ENCODE measurements at regions not wholly inside any gene's neighbourhood (a gene's known extent, or its start where the extent isn't known, plus 50 kb on each side); places are given as distances from the start of the nearest gene placed in this dataset.

DNA sequence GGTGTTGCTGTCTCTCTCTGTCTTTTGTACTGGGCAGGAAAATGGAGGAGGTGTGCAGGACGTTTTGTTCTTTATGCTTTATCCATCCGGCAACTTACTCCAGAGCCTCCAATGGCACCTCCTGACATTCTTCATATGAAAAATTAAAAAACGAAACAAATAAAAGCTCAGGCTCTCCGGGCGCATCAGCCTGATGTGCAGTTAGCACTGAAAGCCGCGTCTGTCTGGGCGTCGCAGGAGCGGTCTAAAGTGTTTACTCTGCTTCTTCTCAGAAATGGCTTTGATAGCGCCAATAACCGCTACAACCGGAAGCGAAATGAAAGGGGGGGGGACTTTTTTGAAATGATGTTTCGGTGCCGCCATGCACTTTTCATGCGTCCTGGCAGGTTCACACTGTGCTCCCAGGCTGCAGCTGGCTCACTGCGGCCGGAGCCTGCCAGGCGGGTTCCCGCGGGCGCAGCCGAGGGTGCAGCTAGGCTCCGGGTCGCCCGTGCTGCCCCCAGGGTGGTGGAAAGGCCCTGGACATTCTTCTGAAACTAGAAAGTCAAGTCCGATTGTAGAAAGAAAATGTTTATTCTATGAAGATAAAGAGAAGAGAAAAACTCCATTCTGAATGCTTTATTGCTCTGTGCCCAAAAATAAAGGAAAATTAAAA, 407.7 kb upstream of the IRX1 start:
- TF ChIP-seq, protein P1, sequence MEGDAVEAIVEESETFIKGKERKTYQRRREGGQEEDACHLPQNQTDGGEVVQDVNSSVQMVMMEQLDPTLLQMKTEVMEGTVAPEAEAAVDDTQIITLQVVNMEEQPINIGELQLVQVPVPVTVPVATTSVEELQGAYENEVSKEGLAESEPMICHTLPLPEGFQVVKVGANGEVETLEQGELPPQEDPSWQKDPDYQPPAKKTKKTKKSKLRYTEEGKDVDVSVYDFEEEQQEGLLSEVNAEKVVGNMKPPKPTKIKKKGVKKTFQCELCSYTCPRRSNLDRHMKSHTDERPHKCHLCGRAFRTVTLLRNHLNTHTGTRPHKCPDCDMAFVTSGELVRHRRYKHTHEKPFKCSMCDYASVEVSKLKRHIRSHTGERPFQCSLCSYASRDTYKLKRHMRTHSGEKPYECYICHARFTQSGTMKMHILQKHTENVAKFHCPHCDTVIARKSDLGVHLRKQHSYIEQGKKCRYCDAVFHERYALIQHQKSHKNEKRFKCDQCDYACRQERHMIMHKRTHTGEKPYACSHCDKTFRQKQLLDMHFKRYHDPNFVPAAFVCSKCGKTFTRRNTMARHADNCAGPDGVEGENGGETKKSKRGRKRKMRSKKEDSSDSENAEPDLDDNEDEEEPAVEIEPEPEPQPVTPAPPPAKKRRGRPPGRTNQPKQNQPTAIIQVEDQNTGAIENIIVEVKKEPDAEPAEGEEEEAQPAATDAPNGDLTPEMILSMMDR (IDR thresholded peaks at IDR 0.05), result no peak
- no peak for TF ChIP-seq POLR2A (IDR thresholded peaks at IDR 0.05)

All from lower leg skin (tissue), 3 donors.